ENCODE measurements at regions not wholly inside any gene's neighbourhood (a gene's known extent, or its start where the extent isn't known, plus 50 kb on each side); places are given as distances from the start of the nearest gene placed in this dataset.
"Not testable (repeated sequence)": the region's sequence is repeated elsewhere in the genome, so short reads cannot be mapped to it uniquely, and the experiment has no call there.

GRCh38 chr2:239719791-239720360, 305.3 kb downstream of the NDUFA10 start:
- DNase-seq (ENCODE audit: low read depth in 1 of 2, low spot score in 1 of 2): no peak

GRCh38 chr2:239718991-239719390, 306.2 kb downstream of the NDUFA10 start:
- DNase-seq (ENCODE audit: low read depth in 1 of 2, low spot score in 1 of 2): not testable (repeated sequence)

GRCh38 chr2:239717706-239718105, 307.4 kb downstream of the NDUFA10 start:
- DNase-seq (ENCODE audit: low read depth in 1 of 2, low spot score in 1 of 2): no peak

GRCh38 chr2:239717319-239717675, 307.8 kb downstream of the NDUFA10 start:
- no peak for DNase-seq (ENCODE audit: low read depth in 1 of 2, low spot score in 1 of 2)

- no peak for DNase-seq (ENCODE audit: low read depth in 1 of 2, low spot score in 1 of 2)
These were observed 308.4 kb downstream of the NDUFA10 start for GRCh38 chr2:239716536-239717318.

- DNase-seq (ENCODE audit: low read depth in 1 of 2, low spot score in 1 of 2): no peak
These were observed 309.1 kb downstream of the NDUFA10 start for GRCh38 chr2:239716009-239716408.

GRCh38 chr2:239715606-239716005, 309.5 kb downstream of the NDUFA10 start:
- DNase-seq (ENCODE audit: low read depth in 1 of 2, low spot score in 1 of 2): no peak

GRCh38 chr2:239715202-239715601, 309.9 kb downstream of the NDUFA10 start:
- DNase-seq (ENCODE audit: low read depth in 1 of 2, low spot score in 1 of 2): no peak

- no peak for DNase-seq (ENCODE audit: low read depth in 1 of 2, low spot score in 1 of 2)
These were observed 311.0 kb downstream of the NDUFA10 start for GRCh38 chr2:239714116-239714515.

- DNase-seq (ENCODE audit: low read depth in 1 of 2, low spot score in 1 of 2): no peak
These were observed 311.9 kb upstream of the HDAC4 start for GRCh38 chr2:239712755-239713154.

GRCh38 chr2:239711911-239712570, 311.2 kb upstream of the HDAC4 start:
- no peak for DNase-seq (ENCODE audit: low read depth in 1 of 2, low spot score in 1 of 2)

GRCh38 chr2:239710953-239711861, 310.4 kb upstream of the HDAC4 start:
- DNase-seq (ENCODE audit: low read depth in 1 of 2, low spot score in 1 of 2): no peak

- DNase-seq (ENCODE audit: low read depth in 1 of 2, low spot score in 1 of 2): no peak
These were observed 305.5 kb upstream of the HDAC4 start for GRCh38 chr2:239706367-239706766.

- DNase-seq (ENCODE audit: low read depth in 1 of 2, low spot score in 1 of 2): no peak
These were observed 303.9 kb upstream of the HDAC4 start for GRCh38 chr2:239704737-239705136.

- DNase-seq (ENCODE audit: low read depth in 1 of 2, low spot score in 1 of 2): no peak
These were observed 303.0 kb upstream of the HDAC4 start for GRCh38 chr2:239703834-239704233.

- no peak for DNase-seq (ENCODE audit: low read depth in 1 of 2, low spot score in 1 of 2)
These were observed 300.0 kb upstream of the HDAC4 start for GRCh38 chr2:239700686-239701345.

GRCh38 chr2:239697399-239698164, 296.8 kb upstream of the HDAC4 start:
- no peak for DNase-seq (ENCODE audit: low read depth in 1 of 2, low spot score in 1 of 2)

- DNase-seq (ENCODE audit: low read depth in 1 of 2, low spot score in 1 of 2): no peak
These were observed 295.9 kb upstream of the HDAC4 start for GRCh38 chr2:239696559-239697207.

GRCh38 chr2:239695728-239696240, 295.0 kb upstream of the HDAC4 start:
- DNase-seq (ENCODE audit: low read depth in 1 of 2, low spot score in 1 of 2): no peak

All from activated T-helper 1 cell treated with anti-CD3 and anti-CD28 coated beads, Interleukin-2, amount 50 U/mL, for 16 hours (primary cell).